ENCODE measurements at regions not wholly inside any gene's neighbourhood (a gene's known extent, or its start where the extent isn't known, plus 50 kb on each side); places are given as distances from the start of the nearest gene placed in this dataset.

DNA sequence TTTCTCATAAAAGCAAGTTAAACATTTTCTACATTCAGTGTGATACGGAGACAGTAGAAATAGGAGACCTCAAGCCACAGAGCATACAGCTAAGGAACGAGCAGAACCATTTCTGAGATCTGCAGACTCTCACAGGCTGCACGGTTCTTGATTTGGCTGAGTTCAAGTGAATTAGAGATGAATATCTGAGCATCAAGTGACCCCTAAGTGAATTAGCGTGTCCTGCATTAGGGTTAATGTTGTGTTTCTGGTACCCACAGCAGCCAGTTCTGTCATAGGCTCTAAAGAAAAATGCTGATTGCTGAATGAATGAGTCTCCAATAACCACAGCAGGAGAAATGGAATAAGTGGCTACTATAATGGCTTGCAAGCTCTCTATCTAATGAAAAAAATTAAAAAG lies 265.9 kb upstream of the SYT4 start (continued):
- TF ChIP-seq, protein P1, sequence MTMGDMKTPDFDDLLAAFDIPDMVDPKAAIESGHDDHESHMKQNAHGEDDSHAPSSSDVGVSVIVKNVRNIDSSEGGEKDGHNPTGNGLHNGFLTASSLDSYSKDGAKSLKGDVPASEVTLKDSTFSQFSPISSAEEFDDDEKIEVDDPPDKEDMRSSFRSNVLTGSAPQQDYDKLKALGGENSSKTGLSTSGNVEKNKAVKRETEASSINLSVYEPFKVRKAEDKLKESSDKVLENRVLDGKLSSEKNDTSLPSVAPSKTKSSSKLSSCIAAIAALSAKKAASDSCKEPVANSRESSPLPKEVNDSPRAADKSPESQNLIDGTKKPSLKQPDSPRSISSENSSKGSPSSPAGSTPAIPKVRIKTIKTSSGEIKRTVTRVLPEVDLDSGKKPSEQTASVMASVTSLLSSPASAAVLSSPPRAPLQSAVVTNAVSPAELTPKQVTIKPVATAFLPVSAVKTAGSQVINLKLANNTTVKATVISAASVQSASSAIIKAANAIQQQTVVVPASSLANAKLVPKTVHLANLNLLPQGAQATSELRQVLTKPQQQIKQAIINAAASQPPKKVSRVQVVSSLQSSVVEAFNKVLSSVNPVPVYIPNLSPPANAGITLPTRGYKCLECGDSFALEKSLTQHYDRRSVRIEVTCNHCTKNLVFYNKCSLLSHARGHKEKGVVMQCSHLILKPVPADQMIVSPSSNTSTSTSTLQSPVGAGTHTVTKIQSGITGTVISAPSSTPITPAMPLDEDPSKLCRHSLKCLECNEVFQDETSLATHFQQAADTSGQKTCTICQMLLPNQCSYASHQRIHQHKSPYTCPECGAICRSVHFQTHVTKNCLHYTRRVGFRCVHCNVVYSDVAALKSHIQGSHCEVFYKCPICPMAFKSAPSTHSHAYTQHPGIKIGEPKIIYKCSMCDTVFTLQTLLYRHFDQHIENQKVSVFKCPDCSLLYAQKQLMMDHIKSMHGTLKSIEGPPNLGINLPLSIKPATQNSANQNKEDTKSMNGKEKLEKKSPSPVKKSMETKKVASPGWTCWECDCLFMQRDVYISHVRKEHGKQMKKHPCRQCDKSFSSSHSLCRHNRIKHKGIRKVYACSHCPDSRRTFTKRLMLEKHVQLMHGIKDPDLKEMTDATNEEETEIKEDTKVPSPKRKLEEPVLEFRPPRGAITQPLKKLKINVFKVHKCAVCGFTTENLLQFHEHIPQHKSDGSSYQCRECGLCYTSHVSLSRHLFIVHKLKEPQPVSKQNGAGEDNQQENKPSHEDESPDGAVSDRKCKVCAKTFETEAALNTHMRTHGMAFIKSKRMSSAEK (CRISPR knock-in tag; IDR thresholded peaks at IDR 0.05; ENCODE audit: borderline replicate concordance): no peak
- no peak for TF ChIP-seq MXD4 (CRISPR knock-in tag; IDR thresholded peaks at IDR 0.05; ENCODE audit: borderline replicate concordance)

DNA sequence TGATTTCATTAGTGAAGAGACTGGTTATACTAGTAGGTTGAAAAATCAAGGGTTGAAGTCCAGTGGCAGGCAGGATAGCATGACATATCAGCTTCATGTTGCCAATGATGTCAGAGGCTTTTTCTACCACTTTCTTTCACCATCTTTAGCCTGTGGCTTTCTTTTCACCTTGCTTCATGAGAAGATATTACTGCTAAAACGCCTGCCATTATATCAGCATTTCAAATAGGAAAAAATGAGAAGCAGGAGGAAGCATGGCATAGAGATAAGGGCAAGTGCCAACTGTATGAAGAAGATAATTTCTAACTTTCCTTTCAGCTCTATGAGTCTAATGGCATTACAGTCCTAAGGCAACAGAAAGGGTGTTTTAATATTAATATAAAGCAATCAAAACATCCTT lies 270.2 kb upstream of the SYT4 start:
- POLR2A ChIA-PET: no interaction called here

More for the DNA sequence above, 270.2 kb upstream of the SYT4 start:
- H3K4me1 Mint-ChIP-seq: no peaks in the 10 kb centered on the region
- H3K4me3 Mint-ChIP-seq: no peak overlapping the region
- H3K27me3 Mint-ChIP-seq (ENCODE audit: low read depth): no peaks in the 10 kb centered on the region; the same call in 1 of the 2 replicates
- CTCF ChIA-PET: no interaction called here
- peaks cover 8% of the 10 kb centered on the region for H3K36me3 Mint-ChIP-seq
- peaks cover 40% of the 10 kb centered on the region for H3K9me3 Mint-ChIP-seq
- ATAC-seq (no peak), DNase-seq (ENCODE audit: low spot score) (no peak)
- no peak overlapping the region for H3K27ac Mint-ChIP-seq
- TF ChIP-seq ZNF263 (CRISPR knock-in tag; IDR thresholded peaks at IDR 0.05; ENCODE audit: low read depth): no peak
- TF ChIP-seq NFATC4 (CRISPR knock-in tag; IDR thresholded peaks at IDR 0.05): no peak
- TF ChIP-seq, protein P2, sequence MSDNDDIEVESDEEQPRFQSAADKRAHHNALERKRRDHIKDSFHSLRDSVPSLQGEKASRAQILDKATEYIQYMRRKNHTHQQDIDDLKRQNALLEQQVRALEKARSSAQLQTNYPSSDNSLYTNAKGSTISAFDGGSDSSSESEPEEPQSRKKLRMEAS (CRISPR knock-in tag; IDR thresholded peaks at IDR 0.05): no peak
- TF ChIP-seq, protein P3, sequence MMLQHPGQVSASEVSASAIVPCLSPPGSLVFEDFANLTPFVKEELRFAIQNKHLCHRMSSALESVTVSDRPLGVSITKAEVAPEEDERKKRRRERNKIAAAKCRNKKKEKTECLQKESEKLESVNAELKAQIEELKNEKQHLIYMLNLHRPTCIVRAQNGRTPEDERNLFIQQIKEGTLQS (CRISPR knock-in tag; conservative IDR thresholded peaks at IDR 0.05): no peak
- TF ChIP-seq, protein P4, sequence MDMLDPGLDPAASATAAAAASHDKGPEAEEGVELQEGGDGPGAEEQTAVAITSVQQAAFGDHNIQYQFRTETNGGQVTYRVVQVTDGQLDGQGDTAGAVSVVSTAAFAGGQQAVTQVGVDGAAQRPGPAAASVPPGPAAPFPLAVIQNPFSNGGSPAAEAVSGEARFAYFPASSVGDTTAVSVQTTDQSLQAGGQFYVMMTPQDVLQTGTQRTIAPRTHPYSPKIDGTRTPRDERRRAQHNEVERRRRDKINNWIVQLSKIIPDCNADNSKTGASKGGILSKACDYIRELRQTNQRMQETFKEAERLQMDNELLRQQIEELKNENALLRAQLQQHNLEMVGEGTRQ (CRISPR knock-in tag; IDR thresholded peaks at IDR 0.05): no peak
- no peak for TF ChIP-seq ZNF219 (CRISPR knock-in tag; IDR thresholded peaks at IDR 0.05; ENCODE audit: borderline replicate concordance)
- no peak for TF ChIP-seq SMAD4 (CRISPR knock-in tag; IDR thresholded peaks at IDR 0.05)
- TF ChIP-seq SOX15 (CRISPR knock-in tag; IDR thresholded peaks at IDR 0.05): no peak
- TF ChIP-seq, protein P5, sequence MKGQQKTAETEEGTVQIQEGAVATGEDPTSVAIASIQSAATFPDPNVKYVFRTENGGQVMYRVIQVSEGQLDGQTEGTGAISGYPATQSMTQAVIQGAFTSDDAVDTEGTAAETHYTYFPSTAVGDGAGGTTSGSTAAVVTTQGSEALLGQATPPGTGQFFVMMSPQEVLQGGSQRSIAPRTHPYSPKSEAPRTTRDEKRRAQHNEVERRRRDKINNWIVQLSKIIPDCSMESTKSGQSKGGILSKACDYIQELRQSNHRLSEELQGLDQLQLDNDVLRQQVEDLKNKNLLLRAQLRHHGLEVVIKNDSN (CRISPR knock-in tag; IDR thresholded peaks at IDR 0.05): no peak
- no peak for TF ChIP-seq ZNF396 (CRISPR knock-in tag; IDR thresholded peaks at IDR 0.05; ENCODE audit: borderline replicate concordance)
- TF ChIP-seq MYBL2 (CRISPR knock-in tag; IDR thresholded peaks at IDR 0.05): no peak
- TF ChIP-seq, protein P6, sequence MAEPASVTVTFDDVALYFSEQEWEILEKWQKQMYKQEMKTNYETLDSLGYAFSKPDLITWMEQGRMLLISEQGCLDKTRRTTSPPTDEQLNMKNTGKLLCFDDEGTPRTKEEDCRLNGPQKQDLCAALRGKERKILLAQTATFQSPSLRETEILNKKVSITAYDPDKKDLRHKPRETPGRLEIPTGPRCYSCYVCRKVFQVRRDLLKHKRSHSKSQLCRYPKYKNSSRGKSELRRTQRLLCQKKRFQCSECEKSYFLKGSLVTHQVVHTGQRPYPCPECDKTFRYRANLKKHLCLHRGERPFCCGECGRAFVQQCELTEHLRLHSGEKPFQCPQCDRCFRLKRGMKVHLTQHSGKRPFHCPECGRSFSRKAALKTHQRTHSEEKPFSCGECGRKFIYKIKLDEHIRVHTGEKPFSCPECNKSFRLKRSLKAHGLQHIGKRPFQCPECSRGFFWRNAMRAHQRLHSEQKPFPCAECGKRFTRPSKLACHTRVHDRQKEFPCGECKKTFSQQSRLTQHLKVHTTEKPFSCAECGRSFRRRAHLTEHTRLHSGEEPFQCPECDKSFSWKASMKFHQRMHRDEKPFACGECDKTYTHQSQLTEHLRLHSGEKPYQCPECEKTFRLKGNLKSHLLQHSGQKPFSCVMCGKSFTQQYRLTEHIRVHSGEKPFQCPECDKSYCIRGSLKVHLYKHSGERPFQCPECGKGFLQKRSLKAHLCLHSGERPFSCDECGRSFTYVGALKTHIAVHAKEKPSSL (CRISPR knock-in tag; conservative IDR thresholded peaks at IDR 0.05): no peak
- no peak for TF ChIP-seq SMAD3 (CRISPR knock-in tag; IDR thresholded peaks at IDR 0.05; ENCODE audit: borderline replicate concordance)
- TF ChIP-seq, protein P7, sequence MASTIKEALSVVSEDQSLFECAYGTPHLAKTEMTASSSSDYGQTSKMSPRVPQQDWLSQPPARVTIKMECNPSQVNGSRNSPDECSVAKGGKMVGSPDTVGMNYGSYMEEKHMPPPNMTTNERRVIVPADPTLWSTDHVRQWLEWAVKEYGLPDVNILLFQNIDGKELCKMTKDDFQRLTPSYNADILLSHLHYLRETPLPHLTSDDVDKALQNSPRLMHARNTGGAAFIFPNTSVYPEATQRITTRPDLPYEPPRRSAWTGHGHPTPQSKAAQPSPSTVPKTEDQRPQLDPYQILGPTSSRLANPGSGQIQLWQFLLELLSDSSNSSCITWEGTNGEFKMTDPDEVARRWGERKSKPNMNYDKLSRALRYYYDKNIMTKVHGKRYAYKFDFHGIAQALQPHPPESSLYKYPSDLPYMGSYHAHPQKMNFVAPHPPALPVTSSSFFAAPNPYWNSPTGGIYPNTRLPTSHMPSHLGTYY (CRISPR knock-in tag; IDR thresholded peaks at IDR 0.05): no peak
- TF ChIP-seq, protein P1 (CRISPR knock-in tag; IDR thresholded peaks at IDR 0.05; ENCODE audit: borderline replicate concordance): no peak
- TF ChIP-seq GABPB1 (CRISPR knock-in tag; IDR thresholded peaks at IDR 0.05): no peak
- TF ChIP-seq, protein P8, sequence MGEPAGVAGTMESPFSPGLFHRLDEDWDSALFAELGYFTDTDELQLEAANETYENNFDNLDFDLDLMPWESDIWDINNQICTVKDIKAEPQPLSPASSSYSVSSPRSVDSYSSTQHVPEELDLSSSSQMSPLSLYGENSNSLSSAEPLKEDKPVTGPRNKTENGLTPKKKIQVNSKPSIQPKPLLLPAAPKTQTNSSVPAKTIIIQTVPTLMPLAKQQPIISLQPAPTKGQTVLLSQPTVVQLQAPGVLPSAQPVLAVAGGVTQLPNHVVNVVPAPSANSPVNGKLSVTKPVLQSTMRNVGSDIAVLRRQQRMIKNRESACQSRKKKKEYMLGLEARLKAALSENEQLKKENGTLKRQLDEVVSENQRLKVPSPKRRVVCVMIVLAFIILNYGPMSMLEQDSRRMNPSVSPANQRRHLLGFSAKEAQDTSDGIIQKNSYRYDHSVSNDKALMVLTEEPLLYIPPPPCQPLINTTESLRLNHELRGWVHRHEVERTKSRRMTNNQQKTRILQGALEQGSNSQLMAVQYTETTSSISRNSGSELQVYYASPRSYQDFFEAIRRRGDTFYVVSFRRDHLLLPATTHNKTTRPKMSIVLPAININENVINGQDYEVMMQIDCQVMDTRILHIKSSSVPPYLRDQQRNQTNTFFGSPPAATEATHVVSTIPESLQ (CRISPR knock-in tag; IDR thresholded peaks at IDR 0.05): no peak
